Myocyte (in vitro differentiated cells): ENCODE measurements at regions not wholly inside any gene's neighbourhood (a gene's known extent, or its start where the extent isn't known, plus 50 kb on each side); places are given as distances from the start of the nearest gene placed in this dataset.
"Not testable (repeated sequence)": the region's sequence is repeated elsewhere in the genome, so short reads cannot be mapped to it uniquely, and the experiment has no call there.

ENCODE experiments used
- DNase-seq: peaks from one replicate; pipeline ENCODE4 v3.0.0-alpha.2; 2012; ENCODE audit warnings: low read depth

DNA sequence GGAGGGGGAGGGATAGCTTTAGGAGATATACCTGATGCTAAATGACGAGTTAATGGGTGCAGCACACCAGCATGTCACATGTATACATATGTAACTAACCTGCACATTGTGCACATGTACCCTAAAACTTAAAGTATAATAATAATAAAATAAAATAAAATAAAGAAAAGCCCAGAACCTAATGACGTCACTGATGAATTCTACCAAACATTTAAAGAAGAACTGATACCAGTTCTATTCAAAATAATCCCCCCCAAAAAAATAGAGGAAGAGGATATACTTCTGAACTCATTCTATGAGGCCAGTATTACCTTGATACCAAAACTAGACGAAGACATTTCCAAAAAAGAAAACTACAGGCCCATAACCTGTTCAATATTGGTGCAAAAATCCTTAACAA lies 68.6 kb upstream of the AR start:
- not testable (repeated sequence) for DNase-seq

DNA sequence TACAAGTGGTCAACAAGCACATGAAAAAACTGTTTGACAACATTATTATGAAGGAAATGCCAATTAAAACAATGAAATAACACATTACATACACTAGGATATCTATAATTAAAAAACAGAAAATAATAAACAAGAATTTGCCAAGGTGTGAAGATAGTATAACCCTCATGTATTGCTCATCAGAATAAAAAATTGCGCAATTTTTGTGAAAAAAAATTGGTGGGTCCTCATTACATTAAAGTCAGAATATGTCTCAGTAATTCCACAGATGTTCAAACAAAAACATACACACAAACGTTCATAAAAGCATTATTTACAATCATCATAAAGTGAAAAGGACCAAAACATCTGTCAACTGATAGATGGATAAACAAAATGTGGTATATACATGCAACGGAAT lies 63.0 kb upstream of the AR start:
- DNase-seq = no peak
